CD4-positive, alpha-beta T cell treated with Interleukin-4 for 4 hours (primary cell): ENCODE measurements at regions not wholly inside any gene's neighbourhood (a gene's known extent, or its start where the extent isn't known, plus 50 kb on each side); places are given as distances from the start of the nearest gene placed in this dataset.
"Not testable (repeated sequence)": the region's sequence is repeated elsewhere in the genome, so short reads cannot be mapped to it uniquely, and the experiment has no call there.

ENCODE experiments used
- DNase-seq: peaks from one replicate; pipeline ENCODE4 v3.0.0-alpha.2; 2020

DNA sequence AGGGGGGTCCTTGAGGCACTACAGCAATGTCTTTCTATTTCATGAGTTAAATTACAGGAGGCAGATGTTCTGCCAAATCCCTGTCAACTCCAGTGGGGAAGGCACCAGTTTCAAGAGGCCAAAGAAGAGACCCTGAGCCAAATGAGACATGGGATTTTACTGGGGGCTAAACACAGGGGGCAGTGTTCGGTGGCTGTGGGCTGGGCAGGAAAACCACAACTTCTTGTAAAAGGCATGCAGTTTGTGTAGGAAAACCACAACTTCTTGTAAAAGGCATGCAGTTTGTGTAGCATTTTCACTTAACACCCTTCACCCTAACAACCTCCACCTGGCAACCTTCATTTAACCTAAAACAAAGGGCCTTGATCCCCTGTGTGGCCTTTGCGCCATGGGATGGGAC is 61.0 kb downstream of the POLR2M start:
- no peak for DNase-seq

DNA sequence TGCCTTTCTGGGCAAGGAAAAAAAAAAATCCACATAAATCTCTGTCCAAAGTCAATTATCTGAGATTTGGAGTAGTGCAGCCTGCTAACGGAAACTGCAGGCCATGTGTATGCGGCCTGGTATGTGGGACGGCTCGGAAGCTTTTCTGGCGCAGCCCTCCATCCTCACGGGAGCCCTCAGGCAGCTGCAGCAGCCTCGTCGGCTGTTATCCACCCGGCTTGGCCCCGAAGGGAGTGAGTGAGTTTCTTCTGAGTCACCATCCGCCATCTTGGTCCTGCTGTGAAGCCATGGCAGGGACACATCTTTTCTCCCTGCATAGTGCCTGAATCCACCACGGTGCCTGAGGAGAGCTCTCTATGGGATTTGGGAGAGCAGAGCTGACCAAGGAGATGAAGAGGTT is 62.8 kb downstream of the POLR2M start:
- no peak for DNase-seq

DNA sequence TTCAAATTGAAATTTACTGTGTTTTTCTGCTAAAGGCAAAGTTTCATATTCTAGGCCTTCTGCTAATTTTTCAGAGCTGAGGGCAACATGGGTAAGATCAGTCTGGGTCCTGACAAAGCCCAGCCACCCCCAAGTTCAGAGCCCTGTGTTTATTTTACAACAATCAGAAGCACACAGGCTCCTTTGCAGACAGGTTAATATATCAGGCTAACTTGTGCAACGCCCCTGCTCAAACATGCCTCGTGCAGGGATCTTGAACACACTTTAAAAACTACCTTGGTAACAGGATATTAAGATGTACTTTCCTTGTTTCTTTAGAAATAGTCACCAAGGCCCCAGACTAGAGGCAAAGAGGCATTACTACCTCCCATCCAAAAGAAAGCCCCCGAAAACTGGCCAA is 64.0 kb downstream of the POLR2M start:
- DNase-seq: no peak

DNA sequence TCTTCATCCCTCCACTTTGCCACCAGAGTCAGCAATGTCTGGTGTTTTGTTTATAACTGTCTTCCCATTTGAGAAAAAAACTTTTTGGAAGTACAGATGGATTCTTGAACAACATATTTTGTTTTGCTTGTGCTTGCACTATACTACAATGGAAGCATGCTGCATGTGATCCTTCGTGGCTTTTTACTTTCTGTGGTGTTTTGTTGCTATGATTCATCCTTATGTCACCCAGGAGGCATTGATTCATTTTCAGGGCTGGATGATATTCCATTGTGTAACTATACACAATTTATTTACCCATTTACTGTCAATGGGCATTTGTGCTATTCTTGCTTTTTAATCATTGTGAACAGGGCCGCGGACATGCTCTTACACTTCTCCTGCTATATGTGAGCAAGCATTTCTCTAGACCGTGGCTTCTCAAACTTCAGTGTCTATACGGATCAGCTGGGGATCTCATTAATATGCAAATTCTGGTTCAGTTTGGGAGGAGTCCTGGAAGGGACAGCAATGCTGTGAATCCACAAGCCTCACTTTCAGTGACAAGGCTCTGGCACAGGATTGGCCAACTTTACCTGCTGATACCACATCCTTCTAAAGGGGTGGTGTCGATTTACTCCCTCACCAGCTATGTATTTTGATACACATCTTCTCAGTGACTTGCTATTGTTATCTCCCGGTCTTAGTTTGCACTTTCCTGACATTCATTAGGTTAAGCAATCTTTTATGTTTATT is 65.9 kb downstream of the POLR2M start:
- DNase-seq: no peak

DNA sequence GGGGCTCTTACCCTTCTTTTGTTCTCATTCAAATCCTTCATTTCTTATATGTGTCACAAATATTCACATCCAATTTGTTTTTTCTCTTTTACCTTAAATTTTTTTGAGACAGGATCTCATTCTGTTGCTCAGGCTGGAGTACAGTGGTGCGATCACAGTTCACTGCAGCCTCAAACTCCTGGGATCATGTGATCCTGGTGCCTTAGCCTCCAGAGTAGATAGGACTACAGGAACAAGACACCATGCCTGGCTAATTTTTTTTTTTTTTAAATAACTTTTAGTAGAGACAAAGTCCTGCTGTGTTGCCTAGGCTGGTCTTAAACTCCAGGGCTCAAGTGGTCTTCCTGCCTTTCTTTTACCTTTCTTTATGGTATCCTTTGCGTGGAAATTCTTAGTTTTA is 66.5 kb downstream of the POLR2M start:
- DNase-seq: no peak

DNA sequence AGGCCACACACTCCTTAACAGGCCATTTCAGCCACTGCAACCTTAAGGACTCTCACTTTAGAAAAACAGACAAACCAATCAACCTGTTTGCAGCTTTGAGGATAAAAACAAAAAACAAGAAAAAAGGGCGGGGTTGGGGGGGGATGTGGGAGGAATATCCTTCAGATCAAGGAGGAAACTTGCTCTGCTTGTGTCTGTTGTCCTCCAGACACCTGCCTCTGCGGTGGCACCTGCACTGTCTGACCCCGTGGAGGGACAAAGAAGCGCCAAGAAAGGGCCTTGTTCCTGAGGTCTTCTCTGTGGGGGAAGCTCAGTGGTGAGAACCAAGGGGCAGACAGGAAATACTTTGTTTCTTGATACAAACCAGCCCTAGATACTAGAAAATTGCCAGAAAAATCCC is 70.5 kb downstream of the POLR2M start:
- no peak for DNase-seq

DNA sequence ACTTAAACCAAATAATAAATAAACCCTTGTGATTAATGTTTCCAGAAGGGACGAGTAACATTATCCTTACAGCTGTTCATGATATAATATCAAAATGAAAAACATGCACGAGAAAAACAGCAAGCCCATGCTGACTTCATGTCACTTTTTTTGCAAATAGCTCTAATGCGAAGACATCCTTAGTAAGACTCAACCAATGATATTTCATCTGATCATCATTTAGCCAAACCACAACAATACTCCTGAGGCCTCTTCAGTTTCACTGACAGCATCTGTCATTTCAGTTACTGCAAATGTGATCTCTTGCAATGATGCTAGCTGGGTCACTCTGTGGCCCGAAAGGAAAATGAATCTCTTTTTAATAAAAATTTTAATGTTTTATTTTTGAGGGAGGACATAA is 74.0 kb downstream of the POLR2M start:
- no peak for DNase-seq

DNA sequence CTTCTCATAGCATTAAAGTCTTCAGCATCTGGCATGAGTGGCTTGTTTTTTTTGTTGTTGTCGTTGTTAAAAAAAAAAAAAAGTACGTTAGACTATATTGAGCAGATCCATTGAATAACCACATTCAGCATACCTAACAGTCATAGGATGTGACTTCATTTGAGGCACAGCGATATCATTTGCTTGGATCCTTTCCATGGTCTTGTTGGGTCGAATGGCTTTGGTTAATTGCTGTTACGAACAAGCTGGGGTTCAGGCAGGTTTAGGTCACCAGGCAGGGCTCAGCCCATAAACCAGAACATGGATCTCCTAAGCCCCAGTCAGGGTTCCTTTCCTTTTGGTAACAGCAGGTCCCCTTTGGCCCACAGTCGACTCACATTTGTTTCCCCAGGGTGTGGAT is 76.2 kb downstream of the POLR2M start:
- DNase-seq: no peak

DNA sequence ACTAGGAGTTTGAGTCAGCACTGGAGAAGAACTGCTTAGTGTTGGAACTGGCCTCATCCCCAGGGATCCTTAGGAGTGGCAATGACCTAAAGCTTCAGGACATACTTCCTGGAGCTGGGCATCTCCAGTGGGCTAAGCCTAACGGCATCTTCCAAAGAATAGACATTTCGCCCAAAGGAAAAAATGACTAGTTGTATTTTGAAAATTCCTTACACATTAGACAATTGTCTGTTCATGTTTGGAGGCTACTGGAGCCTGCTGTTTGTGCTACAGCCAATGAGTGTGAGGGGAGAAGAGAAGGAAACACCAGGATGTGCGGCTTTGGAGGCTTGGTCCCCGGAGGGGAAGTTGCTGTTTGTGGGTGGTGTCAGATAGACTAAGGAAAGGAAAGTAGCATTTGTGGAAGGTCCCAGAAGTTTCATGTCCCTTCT is 77.6 kb downstream of the POLR2M start:
- no peak for DNase-seq

DNA sequence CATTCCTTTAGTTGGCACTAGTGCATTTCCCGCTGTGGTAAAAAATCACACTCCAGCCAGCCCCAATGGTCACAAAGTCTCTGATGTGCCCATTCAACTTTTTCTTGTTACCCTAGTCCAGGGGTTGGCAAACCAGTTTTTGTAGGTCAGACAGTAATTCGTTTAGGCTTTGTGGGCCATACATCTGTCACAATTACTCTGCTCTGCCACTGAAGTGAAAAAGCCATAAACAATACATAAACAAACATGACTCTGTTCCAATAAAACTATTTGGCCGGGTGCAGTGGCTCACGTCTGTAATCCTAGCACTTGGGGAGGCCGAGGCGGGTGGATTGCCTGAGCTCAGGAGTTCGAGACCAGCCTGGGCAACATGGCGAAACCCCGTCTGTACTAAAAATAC is 78.5 kb downstream of the POLR2M start:
- DNase-seq: no peak

DNA sequence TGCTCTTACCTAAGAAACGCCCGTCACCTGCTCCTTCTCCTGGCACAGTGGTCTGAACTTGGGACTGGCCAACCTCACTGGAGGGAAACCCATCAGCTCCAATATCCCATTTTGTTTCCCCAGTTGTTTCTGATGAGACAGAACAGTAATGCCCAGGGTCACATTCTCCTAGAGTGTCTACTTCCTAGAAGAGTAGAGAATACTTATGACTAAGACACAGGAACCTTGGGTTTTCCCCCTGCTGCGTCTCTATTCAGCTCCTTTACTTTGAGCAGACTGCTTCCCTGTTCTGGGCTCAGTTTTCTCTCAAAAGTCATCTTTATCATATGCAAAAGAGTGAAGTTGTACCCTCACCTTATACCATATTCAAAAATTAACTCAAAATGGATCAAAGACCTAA is 79.4 kb downstream of the POLR2M start:
- DNase-seq: no peak

DNA sequence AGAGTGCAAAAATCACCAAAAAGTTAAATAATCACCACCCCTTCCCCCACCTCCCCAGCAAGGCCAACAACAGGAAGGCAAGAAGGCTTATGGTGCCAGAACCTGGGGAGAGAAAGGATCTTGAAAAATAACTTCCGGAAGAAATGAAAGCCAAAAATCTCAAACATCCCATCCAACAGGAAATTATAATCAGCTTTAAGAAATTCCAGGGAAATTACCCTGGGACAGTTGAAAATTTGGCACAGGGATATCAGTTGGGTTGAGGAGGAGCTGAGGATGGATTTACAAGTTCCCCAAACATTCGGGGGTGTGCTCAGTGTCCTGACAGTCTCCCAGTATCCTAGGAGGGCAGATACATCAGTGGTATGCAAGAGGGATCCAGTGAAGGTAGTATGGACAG is 82.7 kb downstream of the POLR2M start:
- DNase-seq: no peak

DNA sequence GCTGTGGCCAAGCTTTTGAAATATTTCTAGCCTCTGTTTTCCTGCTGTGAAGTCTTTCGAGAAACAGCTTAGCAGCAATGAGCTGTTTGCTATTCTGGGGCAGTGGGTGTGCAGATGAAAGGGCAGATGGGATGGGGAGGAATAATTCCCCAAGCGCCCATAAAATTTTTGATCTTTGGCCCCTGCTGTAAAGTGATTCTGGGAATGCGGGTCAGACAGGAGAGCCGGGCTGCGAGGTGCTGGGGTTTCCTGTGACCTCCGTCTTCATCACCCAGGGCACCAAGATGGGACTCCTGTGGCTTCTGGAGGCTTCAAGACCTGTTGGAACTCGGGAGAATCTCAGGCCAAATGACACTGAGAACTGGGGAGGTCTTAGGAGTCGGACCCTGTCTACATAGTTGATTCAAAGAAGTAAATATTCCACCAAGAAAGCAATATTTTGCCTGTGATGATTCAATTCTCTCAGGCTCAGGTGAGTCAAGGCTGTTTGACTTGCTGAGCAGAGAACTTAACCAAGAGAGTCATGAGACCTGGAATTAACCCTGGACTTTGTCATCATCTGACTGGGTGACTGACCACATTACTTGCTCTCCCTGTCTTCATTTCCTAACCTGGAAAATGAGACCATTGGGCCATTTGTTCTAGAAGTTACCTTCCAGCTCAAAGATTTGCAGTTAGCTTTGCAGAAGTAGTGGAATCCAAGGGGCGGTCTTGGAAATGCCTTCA is 86.4 kb downstream of the POLR2M start:
- DNase-seq: no peak

DNA sequence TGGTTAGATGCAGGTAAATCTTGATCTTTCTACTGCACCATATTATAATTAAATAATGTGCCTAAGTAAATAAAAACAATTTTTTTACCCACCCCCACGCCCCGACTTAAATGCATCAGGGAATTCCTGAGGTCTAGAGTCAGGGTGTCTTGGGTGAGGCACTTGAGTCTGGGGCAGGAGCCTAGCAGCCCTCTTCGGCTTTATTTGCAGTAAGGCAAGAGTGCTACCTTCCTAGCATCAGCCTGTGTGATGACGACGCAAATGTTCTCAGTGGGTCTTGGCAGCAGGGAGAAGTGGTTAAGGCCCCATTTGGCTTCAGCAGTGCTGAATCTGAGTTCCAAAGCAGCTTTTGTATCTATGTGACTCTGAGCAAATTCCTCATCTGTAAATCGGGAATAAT is 88.7 kb downstream of the POLR2M start:
- no peak for DNase-seq

DNA sequence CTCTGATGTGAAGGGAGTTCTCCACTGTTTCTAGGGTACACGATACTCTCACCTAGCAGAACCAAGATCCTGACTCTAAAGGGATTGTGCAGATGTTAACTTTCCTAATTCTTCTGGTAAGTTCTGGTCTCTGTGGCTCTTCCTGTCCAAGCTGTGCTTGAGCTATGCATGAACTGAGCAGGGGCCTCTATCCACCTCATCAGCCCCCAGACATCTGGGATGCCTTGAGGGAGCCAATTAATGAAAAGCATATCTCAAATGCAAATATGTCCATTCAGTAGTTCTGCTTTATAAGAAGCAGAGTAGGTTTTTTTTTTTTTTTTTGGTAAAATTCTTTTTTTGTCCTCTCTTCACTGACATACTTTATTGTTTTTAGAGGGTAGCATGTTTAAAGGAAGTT is 89.6 kb downstream of the POLR2M start:
- no peak for DNase-seq

DNA sequence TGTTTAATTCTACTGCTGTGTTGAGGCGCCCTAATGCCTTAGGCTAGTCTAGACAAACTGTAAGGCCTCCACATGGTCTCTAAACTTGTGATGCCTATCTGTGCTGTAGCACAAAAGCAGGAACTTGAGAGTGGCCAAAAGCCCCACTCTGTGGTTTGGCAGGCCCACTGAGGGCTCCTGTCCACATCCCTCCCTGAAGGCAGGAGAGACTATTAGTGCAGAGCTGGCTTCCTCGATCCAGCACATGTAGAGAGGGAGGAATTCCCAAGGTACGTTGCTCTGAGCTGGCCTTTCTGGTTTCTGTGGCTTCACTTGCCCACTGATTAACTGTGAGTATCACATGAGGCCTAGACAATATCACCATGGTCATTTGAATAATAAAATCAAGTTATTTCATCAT is 90.6 kb downstream of the POLR2M start:
- DNase-seq: no peak

DNA sequence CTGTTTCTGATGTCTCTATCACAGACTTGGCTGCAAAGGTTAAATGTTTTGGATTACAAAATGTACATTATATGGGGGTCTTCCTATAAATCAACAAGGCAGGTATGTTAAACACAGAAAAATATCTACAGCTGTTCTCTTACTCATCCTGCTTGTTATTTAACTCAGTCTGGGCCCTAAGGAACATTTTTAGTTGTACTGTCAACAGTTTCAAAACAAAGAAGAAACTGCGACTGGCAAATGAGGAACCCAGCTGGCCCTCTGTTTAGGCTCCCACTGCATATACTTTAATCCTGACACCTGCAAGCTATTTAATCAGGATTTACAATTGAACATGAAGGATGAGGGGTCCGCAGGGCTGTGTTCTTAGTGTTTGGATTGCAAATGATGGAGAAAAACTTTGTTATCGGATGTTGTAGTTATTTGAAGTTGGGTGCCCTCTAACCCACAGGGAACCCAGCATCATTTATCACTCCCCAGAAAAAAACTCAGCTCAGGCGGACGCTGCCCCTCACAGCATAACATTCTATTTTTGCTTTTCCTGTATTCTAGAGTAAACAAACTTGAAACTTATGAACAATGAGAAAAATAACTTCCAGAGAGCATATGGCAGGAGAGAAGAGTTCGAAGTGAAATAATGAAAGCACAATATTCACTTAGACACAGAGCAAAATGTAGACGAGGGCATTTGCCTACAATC is 91.2 kb downstream of the POLR2M start:
- DNase-seq: no peak

DNA sequence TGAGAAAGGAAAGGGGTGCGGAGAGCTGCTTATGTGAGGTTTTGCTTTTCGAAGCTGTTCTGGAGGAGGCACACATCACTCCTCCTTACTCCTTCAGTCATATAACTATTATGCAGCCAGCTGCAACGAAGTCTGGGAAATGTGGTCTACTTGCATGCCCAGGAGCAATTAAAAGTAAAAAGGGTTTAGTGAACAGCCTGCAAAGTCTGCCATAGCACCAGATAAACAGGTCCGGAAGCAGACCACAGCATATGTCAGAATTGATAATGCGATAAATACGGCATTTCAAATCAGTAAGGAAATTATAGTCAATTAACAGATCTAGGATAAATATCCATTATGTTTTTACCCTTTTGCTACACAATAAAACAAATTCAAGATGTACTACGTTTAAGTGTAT is 99.5 kb downstream of the POLR2M start:
- DNase-seq: no peak

DNA sequence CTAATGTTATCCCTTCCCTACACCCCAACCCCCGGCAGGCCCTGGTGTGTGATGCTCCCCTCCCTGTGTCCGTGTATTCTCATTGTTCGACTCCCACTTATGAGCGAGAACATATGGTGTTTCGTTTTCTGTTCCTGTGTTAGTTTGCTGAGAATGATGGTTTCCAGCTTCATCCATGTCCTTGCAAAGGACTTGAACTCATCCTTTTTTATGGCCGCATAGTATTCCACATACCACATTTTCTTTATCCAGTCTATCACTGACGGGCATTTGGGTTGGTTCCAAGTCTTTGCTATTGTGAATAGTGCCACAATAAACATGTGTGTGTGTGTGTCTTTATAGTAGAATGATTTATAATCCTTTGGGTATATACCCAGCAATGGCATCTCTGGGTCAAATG is 102.8 kb downstream of the POLR2M start:
- DNase-seq: not testable (repeated sequence)

DNA sequence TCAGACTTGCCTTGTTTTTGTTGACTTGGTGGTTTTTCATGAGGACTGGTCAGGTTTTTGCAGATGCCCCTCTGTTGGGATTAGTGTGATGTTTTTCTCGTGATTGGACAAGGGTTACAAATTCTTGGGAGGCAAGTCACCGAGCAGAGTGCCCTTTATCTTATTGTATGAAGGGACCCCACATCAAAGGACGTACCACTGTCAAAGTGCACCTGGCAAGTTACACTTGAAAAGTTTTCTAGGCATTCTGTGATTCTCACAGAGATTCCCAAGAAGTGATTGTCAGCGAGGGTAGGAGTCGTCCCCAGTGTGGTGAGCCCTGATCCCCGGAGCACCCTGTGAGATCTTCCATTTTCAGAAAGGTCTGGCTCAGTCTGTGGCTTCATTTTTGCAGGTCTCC is 110.1 kb downstream of the POLR2M start:
- DNase-seq: no peak

DNA sequence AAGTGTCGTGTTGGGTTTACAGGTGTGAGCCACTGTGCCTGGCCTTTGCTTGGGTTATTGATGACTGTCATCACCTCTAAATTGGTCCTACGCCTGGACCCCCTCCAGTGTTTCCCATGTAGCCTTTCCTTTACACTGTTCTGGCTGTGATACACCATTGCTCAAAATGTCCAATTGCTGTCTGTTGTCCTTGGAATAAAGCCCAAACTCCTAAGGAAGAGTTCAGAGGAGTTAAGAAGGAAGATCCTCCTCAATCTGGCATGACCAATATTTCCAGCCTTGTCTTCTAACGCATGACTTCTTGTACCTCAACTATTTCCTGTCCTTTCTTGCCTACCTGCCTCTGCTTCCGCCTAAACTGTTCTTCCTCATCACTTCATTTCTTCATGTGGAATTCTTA is 113.1 kb downstream of the POLR2M start:
- DNase-seq: no peak

DNA sequence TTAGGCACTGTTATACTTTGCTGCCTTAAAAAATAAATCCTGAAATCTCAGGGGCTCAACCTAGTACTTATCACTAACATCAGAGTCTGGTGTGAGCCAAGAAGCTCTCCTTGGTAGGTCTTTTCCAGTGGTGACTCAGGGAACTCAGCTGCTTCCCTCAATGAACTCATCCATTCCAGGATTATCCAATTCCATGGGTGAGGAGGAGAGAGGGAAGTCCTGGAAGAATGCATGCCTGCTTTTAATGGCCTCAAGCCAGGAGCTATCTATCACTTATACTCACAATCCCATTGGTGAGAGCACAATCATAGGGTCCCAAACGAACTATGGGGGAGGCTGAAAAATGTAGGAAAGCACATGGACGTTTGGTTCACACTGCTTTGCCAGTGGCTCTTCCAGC is 113.6 kb downstream of the POLR2M start:
- DNase-seq: no peak

DNA sequence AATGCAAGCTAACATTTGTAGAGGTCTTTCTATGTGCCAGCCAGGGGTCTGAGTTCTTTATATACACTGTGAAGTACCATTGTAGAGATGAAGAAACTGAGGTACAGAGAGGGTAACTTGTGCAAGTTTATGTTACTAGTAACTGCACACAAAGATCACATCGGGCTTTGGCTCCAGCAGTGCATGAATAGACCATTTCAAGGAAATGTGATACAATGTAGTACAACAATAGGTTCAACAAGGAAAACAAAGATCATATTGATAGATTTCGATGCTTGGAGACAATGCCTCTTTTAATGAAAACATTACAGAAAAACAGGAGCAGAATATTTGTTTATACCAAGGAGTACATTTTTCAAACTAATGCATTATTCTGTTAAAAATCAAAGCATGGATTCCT is 115.3 kb downstream of the POLR2M start:
- DNase-seq: no peak

DNA sequence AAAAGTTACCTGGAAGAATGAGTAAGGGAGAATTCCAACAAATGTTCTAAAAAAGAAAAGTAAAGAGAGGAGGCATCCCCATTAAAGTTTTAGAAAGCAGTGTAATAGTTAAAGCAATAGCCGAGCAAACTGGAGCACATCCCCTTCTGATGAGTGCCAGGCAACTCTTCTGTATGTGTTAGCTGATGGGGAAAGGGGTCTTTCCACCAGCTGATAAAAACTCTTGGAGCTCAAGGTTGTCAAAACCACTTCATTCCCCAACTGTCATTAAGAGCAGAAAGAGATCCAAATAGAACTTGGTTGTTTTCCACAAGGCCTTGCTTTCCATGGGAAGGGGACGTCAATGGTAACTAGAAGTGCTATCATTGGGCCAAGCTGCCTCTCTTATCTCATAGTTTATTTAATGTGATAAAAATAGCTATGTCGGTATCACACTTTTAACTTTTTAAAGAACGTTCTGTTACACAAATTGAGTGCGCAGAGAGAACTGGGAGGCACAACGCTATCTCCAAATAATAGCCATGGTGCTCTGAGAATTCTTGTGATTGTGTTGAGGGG is 116.9 kb downstream of the POLR2M start:
- no peak for DNase-seq
